ENCODE measurements at regions not wholly inside any gene's neighbourhood (a gene's known extent, or its start where the extent isn't known, plus 50 kb on each side); places are given as distances from the start of the nearest gene placed in this dataset.

DNA sequence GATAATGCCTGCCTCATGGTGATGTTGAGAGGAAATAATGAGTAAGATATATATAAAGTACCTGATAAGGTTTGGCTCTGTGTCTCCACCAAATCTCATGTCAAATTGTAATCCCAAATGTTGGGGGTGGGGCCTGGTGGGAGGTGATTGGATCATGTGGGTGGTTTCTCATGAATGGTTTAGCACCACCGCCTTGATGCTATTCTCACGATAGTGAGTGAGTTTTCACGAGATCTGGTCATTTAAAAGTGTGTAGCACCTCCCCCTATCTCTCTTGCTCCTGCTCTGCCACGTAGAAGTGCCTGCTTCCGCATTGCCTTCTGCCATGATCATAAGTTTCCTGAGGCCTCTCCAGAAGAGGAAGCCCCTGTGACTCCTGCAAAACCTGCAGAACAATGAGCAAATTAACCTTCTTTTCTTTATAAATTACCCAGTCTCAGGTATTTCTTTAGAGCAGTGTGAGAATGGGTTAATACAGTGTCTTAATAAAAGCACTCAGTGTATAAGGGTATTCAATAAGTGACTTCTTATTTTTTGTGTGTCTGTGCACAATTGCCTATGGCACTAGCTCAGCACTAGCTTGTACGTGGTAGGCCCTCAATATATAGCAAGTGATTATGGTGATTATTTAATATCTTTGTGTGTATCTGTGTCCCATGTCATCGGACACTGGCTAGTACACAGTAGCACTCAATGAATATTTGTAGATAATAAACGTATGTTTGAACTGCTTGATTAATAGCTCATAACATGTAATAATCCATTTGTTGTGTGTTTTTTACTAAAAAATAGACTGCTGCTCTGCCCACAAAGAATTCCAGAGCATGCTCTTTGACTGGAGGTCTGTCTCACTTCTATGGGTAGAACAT, 138.1 kb upstream of the LMNTD1 start:
- Histone ChIP-seq H3K4me2 (ENCODE audit: low read depth, low read length, poor library complexity, severe bottlenecking) (no peak overlapping the region), H3K27me3 (ENCODE audit: insufficient read depth, low read length, poor library complexity, severe bottlenecking) (no peaks in the 10 kb centered on the region), H3K9me2 (replicated peaks; ENCODE audit: low read depth, low read length) (no peaks in the 10 kb centered on the region), H3K9me3 (ENCODE audit: insufficient read depth, low read depth, low read length) (no peaks in the 10 kb centered on the region), H4K20me1 (ENCODE audit: insufficient read depth, low read length, poor library complexity, severe bottlenecking) (no peaks in the 10 kb centered on the region), H3K79me2 (ENCODE audit: insufficient read depth, low read length) (no peaks in the 10 kb centered on the region), H3K9ac (ENCODE audit: low read depth, low read length, poor library complexity, severe bottlenecking) (no peak overlapping the region), H3K36me3 (ENCODE audit: insufficient read depth, low read length) (no peaks in the 10 kb centered on the region), H3K4me3 (ENCODE audit: low read length, poor library complexity, severe bottlenecking) (no peak overlapping the region), H3K4me1 (ENCODE audit: insufficient read depth, low read length, poor library complexity, severe bottlenecking) (peaks cover 5% of the 10 kb centered on the region), H2AFZ (ENCODE audit: low read length) (no peak overlapping the region), H3F3A (ENCODE audit: low read depth) (no peaks in the 10 kb centered on the region)
- no peak for TF ChIP-seq EZH2phosphoT487 (IDR thresholded peaks at IDR 0.05; ENCODE audit: borderline replicate concordance)
- TF ChIP-seq, protein P1, sequence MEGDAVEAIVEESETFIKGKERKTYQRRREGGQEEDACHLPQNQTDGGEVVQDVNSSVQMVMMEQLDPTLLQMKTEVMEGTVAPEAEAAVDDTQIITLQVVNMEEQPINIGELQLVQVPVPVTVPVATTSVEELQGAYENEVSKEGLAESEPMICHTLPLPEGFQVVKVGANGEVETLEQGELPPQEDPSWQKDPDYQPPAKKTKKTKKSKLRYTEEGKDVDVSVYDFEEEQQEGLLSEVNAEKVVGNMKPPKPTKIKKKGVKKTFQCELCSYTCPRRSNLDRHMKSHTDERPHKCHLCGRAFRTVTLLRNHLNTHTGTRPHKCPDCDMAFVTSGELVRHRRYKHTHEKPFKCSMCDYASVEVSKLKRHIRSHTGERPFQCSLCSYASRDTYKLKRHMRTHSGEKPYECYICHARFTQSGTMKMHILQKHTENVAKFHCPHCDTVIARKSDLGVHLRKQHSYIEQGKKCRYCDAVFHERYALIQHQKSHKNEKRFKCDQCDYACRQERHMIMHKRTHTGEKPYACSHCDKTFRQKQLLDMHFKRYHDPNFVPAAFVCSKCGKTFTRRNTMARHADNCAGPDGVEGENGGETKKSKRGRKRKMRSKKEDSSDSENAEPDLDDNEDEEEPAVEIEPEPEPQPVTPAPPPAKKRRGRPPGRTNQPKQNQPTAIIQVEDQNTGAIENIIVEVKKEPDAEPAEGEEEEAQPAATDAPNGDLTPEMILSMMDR (conservative IDR thresholded peaks at IDR 0.05; ENCODE audit: low read length), result no peak

DNA sequence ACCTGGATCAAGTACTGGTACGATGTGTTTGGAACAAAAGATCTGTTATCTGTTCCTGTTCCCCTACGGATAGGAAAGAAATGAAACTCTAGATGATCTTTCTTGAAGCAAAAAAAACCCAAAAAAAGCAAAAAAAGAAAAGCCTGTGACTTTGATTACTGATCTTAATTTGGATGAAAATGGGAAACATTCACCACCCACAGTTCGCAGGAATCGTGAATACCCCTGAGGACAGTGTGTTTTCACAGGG, 138.7 kb upstream of the LMNTD1 start:
- Histone ChIP-seq H3K9me3 (ENCODE audit: insufficient read depth, low read depth, low read length) (no peaks in the 10 kb centered on the region), H3F3A (ENCODE audit: low read depth) (no peaks in the 10 kb centered on the region), H4K20me1 (ENCODE audit: insufficient read depth, low read length, poor library complexity, severe bottlenecking) (no peaks in the 10 kb centered on the region), H3K79me2 (ENCODE audit: insufficient read depth, low read length) (no peaks in the 10 kb centered on the region), H3K27me3 (ENCODE audit: insufficient read depth, low read length, poor library complexity, severe bottlenecking) (no peaks in the 10 kb centered on the region), H3K4me3 (ENCODE audit: low read length, poor library complexity, severe bottlenecking) (no peak overlapping the region), H2AFZ (ENCODE audit: low read length) (no peak overlapping the region), H3K9ac (ENCODE audit: low read depth, low read length, poor library complexity, severe bottlenecking) (no peak overlapping the region), H3K36me3 (ENCODE audit: insufficient read depth, low read length) (no peaks in the 10 kb centered on the region), H3K4me2 (ENCODE audit: low read depth, low read length, poor library complexity, severe bottlenecking) (no peak overlapping the region), H3K9me2 (replicated peaks; ENCODE audit: low read depth, low read length) (no peaks in the 10 kb centered on the region), H3K4me1 (ENCODE audit: insufficient read depth, low read length, poor library complexity, severe bottlenecking) (peaks cover 5% of the 10 kb centered on the region)
- TF ChIP-seq, protein P1 (conservative IDR thresholded peaks at IDR 0.05; ENCODE audit: low read length), result no peak
- TF ChIP-seq EZH2phosphoT487 (IDR thresholded peaks at IDR 0.05; ENCODE audit: borderline replicate concordance), result no peak

DNA sequence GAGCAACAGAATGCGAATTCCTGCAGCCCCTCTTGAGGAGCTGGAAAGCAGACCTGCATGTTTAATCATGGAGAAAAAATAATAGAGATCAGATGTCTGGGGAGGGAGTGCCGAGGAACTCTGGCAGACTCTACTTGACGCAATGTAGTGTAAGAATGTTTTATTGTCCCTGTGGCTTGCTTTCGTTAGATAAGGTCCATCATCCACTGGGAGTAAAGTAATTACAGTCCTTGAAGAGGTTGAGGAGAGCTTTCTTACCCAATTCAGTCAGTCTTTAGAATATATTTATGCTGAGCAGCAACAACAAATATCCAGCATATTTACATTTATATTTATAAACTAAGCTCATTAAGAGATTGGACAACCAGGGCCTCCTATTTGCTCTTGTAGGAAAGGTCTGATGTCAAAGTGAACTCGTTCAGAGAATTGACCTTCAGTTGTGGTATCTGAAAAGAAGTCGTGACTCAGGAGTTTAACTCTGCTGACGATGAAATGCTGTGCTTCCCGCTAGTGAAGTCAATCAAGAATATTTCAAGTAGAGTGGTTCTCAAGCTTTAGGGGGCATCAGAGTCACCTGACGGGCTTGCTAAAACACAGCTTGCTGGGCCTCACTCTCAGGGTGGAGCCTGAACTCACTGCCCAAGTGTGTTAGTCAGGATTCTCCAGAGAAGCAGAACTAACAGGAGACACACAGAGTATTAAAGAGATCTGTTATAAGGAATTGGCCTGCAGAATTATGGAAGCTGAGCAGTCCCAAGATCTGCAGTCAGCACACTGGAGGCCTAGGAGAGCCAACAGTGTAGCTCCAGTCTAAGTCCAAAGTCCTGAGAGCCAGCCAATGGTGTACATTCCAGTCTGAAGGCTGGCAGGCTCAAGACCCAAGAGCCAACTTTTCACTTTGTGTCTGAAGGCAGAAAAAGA, 139.3 kb upstream of the LMNTD1 start:
- no peaks in the 10 kb centered on the region for H3K9me3 ChIP-seq (ENCODE audit: insufficient read depth, low read depth, low read length)
- no peaks in the 10 kb centered on the region for H3K27me3 ChIP-seq (ENCODE audit: insufficient read depth, low read length, poor library complexity, severe bottlenecking)
- peaks cover 5% of the 10 kb centered on the region for H3K4me1 ChIP-seq (ENCODE audit: insufficient read depth, low read length, poor library complexity, severe bottlenecking)
- H3F3A ChIP-seq (ENCODE audit: low read depth), result no peaks in the 10 kb centered on the region
- H4K20me1 ChIP-seq (ENCODE audit: insufficient read depth, low read length, poor library complexity, severe bottlenecking), result no peaks in the 10 kb centered on the region
- no peaks in the 10 kb centered on the region for H3K79me2 ChIP-seq (ENCODE audit: insufficient read depth, low read length)
- H2AFZ ChIP-seq (ENCODE audit: low read length), result no peak overlapping the region
- H3K4me2 ChIP-seq (ENCODE audit: low read depth, low read length, poor library complexity, severe bottlenecking), result no peak overlapping the region
- TF ChIP-seq, protein P1 (conservative IDR thresholded peaks at IDR 0.05; ENCODE audit: low read length), result no peak
- TF ChIP-seq EZH2phosphoT487 (IDR thresholded peaks at IDR 0.05; ENCODE audit: borderline replicate concordance), result no peak
- H3K4me3 ChIP-seq (ENCODE audit: low read length, poor library complexity, severe bottlenecking), result no peak overlapping the region
- no peaks in the 10 kb centered on the region for H3K36me3 ChIP-seq (ENCODE audit: insufficient read depth, low read length)
- H3K9me2 ChIP-seq (replicated peaks; ENCODE audit: low read depth, low read length), result no peaks in the 10 kb centered on the region
- H3K9ac ChIP-seq (ENCODE audit: low read depth, low read length, poor library complexity, severe bottlenecking), result no peak overlapping the region

Measured in Loucy (cell line).